GM12801 (cell line): ENCODE measurements at regions not wholly inside any gene's neighbourhood (a gene's known extent, or its start where the extent isn't known, plus 50 kb on each side); places are given as distances from the start of the nearest gene placed in this dataset.

ENCODE experiments used
- CTCF ChIP-seq: IDR thresholded peaks from one replicate; pipeline ENCODE4 v1.5.1; 2011; ENCODE audit warnings: control low read depth; ENCODE audit not compliant: insufficient read length; ENCODE audit errors: extremely low read depth

GRCh38 chr11:19594326-19594725 lies 118.3 kb upstream of the NAV2 start:
- TF ChIP-seq CTCF, result no peak

GRCh38 chr11:19592842-19593241 lies 119.8 kb upstream of the NAV2 start:
- TF ChIP-seq CTCF, result no peak

GRCh38 chr11:19589567-19590260 lies 122.9 kb upstream of the NAV2 start:
- no peak for TF ChIP-seq CTCF

GRCh38 chr11:19587979-19588378 lies 124.7 kb upstream of the NAV2 start:
- no peak for TF ChIP-seq CTCF

GRCh38 chr11:19580646-19581045 lies 132.0 kb upstream of the NAV2 start:
- no peak for TF ChIP-seq CTCF

GRCh38 chr11:19579957-19580356 lies 132.7 kb upstream of the NAV2 start:
- no peak for TF ChIP-seq CTCF

GRCh38 chr11:19578871-19579270 lies 133.8 kb upstream of the NAV2 start:
- no peak for TF ChIP-seq CTCF
